Endodermal cell (in vitro differentiated cells): ENCODE measurements at regions not wholly inside any gene's neighbourhood (a gene's known extent, or its start where the extent isn't known, plus 50 kb on each side); places are given as distances from the start of the nearest gene placed in this dataset.

Experiments used
- DNase-seq: peaks from one replicate; pipeline ENCODE4 v3.0.0-alpha.2; 2017
- H3K27ac ChIP-seq: 2 replicates; pipeline ENCODE4 v1.5.1; 2013; ENCODE audit warnings: mild to moderate bottlenecking, low read depth, low read length, moderate library complexity
- H3K27me3 ChIP-seq: 2 replicates; pipeline ENCODE4 v1.6.1; 2013; ENCODE audit warnings: mild to moderate bottlenecking, low read length, moderate library complexity; ENCODE audit not compliant: insufficient read depth, control insufficient read depth, poor library complexity, severe bottlenecking
- H3K36me3 ChIP-seq: 2 replicates; pipeline ENCODE4 v1.7.0; 2013; ENCODE audit warnings: mild to moderate bottlenecking, low read length, moderate library complexity; ENCODE audit not compliant: control insufficient read depth, insufficient read depth
- H3K4me1 ChIP-seq: one replicate; pipeline ENCODE4 v1.7.0; 2013; ENCODE audit warnings: low read length; ENCODE audit not compliant: control insufficient read depth, insufficient read depth
- H3K4me3 ChIP-seq: 2 replicates; pipeline ENCODE4 v1.5.1; 2013; ENCODE audit warnings: mild to moderate bottlenecking, low read length, moderate library complexity
- H3K9ac ChIP-seq: 2 replicates; pipeline ENCODE4 v1.6.1; 2013; ENCODE audit warnings: mild to moderate bottlenecking, low read length, moderate library complexity; ENCODE audit not compliant: poor library complexity, severe bottlenecking; ENCODE audit errors: extremely low read depth
- H3K9me3 ChIP-seq: 2 replicates; pipeline ENCODE4 v1.6.1; 2013; ENCODE audit warnings: mild to moderate bottlenecking, low read length, moderate library complexity; ENCODE audit not compliant: control insufficient read depth
- H3K27ac Mint-ChIP-seq: 2 replicates; pipeline ENCODE4 v1.8.0; 2020; ENCODE audit warnings: mixed read lengths
- H3K27me3 Mint-ChIP-seq: 2 replicates; pipeline ENCODE4 v1.8.0; 2021; ENCODE audit warnings: mild to moderate bottlenecking, mixed read lengths; ENCODE audit not compliant: insufficient read depth
- H3K36me3 Mint-ChIP-seq: 2 replicates; pipeline ENCODE4 v1.8.0; 2020; ENCODE audit warnings: low read depth, mixed read lengths
- H3K4me1 Mint-ChIP-seq: 2 replicates; pipeline ENCODE4 v1.8.0; 2020; ENCODE audit warnings: mixed read lengths
- H3K4me3 Mint-ChIP-seq: 2 replicates; pipeline ENCODE4 v1.8.0; 2020; ENCODE audit warnings: mild to moderate bottlenecking, moderate library complexity, mixed read lengths
- H3K9me3 Mint-ChIP-seq: 2 replicates; pipeline ENCODE4 v1.8.0; 2020; ENCODE audit warnings: mild to moderate bottlenecking, mixed read lengths
- WGBS, 2 experiments: methylation state at CpG; one replicate each; pipeline versions ENCODE4 v1.1.5 to v1.1.7; 2013; ENCODE audit warnings: missing lambda C conversion rate in 2 of 2, mixed read lengths in 1 of 2; ENCODE audit not compliant: insufficient coverage in 1 of 2, insufficient read length in 1 of 2; 5-methylcytosine and 5-hydroxymethylcytosine counted together
- TF ChIP-seq, protein P1 (sequence below): fragments of 200-600 bp; sonication (generic); conservative IDR thresholded peaks from 2 replicates; pipeline ENCODE4 v1.5.0; 2021; ENCODE audit warnings: antibody characterized with exemption, mild to moderate bottlenecking

DNA sequence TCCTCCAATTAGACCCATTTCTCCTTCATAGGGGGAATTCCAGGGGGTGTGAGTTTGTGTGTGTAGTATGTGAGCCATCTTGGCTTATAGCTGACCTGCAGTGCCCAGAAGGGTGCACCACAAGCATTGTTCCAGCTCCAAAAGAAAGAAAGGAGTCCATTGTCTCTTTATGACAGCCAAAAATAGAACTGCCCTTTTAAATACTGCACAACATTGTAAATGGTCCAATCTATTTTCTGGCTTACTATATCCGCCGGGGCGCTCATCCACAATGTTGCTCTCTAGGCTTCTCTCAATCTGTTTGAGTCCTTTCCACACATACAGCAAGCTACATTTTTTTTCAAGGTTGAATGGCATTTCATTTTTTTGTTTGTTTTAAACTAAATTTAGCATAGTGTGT is 517.5 kb downstream of the STK39 start:
- DNase-seq, result no peak
- H3K36me3 ChIP-seq, result no peaks in the 10 kb centered on the region
- WGBS, 2 experiments, result 94 to 95% methylated on average over 3 of the region's 3 CpGs
- H3K4me3 ChIP-seq, result no peak overlapping the region
- Mint-ChIP-seq H3K4me1 (peaks cover 40% of the 10 kb centered on the region), H3K9me3 (no peaks in the 10 kb centered on the region), H3K36me3 (no peaks in the 10 kb centered on the region), H3K27me3 (no peaks in the 10 kb centered on the region), H3K27ac (no peak overlapping the region), H3K4me3 (no peak overlapping the region)
- no peaks in the 10 kb centered on the region for H3K9me3 ChIP-seq
- no peak overlapping the region for H3K9ac ChIP-seq
- H3K27me3 ChIP-seq, result no peaks in the 10 kb centered on the region
- H3K4me1 ChIP-seq, result peaks cover 14% of the 10 kb centered on the region
- no peak overlapping the region for H3K27ac ChIP-seq
- TF ChIP-seq, protein P1, sequence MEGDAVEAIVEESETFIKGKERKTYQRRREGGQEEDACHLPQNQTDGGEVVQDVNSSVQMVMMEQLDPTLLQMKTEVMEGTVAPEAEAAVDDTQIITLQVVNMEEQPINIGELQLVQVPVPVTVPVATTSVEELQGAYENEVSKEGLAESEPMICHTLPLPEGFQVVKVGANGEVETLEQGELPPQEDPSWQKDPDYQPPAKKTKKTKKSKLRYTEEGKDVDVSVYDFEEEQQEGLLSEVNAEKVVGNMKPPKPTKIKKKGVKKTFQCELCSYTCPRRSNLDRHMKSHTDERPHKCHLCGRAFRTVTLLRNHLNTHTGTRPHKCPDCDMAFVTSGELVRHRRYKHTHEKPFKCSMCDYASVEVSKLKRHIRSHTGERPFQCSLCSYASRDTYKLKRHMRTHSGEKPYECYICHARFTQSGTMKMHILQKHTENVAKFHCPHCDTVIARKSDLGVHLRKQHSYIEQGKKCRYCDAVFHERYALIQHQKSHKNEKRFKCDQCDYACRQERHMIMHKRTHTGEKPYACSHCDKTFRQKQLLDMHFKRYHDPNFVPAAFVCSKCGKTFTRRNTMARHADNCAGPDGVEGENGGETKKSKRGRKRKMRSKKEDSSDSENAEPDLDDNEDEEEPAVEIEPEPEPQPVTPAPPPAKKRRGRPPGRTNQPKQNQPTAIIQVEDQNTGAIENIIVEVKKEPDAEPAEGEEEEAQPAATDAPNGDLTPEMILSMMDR, result no peak

DNA sequence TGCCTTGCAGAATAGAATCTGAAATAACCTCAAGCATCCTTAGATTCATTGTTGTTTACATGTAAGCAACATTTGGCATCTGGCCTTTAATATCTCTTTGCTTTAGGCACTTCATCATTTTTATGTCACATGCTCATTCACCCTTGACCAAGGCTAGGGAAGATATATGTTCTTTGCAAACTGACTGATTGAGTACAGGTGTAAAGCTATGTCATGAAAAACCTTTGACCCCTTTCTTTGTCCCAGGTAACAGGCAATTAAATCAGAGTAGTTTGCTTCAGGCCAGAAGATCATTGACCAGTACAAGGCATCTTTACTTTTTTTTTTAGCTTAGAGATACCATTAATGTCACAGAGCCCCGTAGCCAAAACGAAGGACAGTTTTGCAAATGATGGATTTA is 520.6 kb downstream of the STK39 start:
- Mint-ChIP-seq H3K36me3 (no peaks in the 10 kb centered on the region), H3K27me3 (no peaks in the 10 kb centered on the region), H3K4me3 (no peak overlapping the region), H3K27ac (no peak overlapping the region), H3K4me1 (peaks cover 24% of the 10 kb centered on the region), H3K9me3 (no peaks in the 10 kb centered on the region)
- no peaks in the 10 kb centered on the region for H3K36me3 ChIP-seq
- no peak for DNase-seq
- H3K27me3 ChIP-seq, result no peaks in the 10 kb centered on the region
- TF ChIP-seq, protein P1, result no peak
- no peak overlapping the region for H3K9ac ChIP-seq
- H3K27ac ChIP-seq, result no peak overlapping the region
- no peak overlapping the region for H3K4me3 ChIP-seq
- WGBS, 2 experiments, result 88% methylated on average over 2 of the region's 2 CpGs; no CpG with 5 or more reads in 1 of the 2 experiments
- peaks cover 1% of the 10 kb centered on the region for H3K4me1 ChIP-seq
- no peaks in the 10 kb centered on the region for H3K9me3 ChIP-seq

DNA sequence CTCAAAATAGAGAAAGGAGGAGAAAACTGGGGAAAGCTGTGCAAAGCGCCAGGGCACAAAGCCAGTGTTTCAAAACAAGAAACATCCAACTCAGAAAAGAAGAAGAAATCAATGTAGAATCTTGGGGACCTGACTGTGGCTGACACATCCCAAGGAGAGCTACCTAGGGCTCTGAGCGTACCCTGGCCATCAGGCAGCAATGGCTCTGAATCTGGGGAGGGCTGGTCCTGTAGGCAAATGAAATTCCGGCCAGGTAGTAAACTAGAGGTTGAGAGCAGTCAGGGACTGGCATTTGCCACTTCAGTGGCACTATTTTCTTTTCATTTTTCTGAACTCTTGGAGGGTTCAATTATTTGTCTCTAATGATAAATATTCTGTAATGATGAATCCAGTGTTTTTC is 525.8 kb downstream of the STK39 start:
- Histone ChIP-seq H3K27me3 (no peaks in the 10 kb centered on the region), H3K36me3 (no peaks in the 10 kb centered on the region), H3K9ac (no peak overlapping the region), H3K4me3 (no peak overlapping the region), H3K4me1 (no peaks in the 10 kb centered on the region), H3K27ac (no peak overlapping the region), H3K9me3 (peaks cover 3% of the 10 kb centered on the region)
- H3K27me3 Mint-ChIP-seq, result no peaks in the 10 kb centered on the region
- no peaks in the 10 kb centered on the region for H3K9me3 Mint-ChIP-seq
- H3K36me3 Mint-ChIP-seq, result no peaks in the 10 kb centered on the region
- DNase-seq, result no peak
- TF ChIP-seq, protein P1, result no peak
- peaks cover 7% of the 10 kb centered on the region for H3K4me1 Mint-ChIP-seq
- no peak overlapping the region for H3K27ac Mint-ChIP-seq
- 93 to 94% methylated on average over 2 to 3 of the region's 3 CpGs for WGBS, 2 experiments
- H3K4me3 Mint-ChIP-seq, result no peak overlapping the region
